Right atrium auricular region (tissue), 2 donors: ENCODE measurements at regions not wholly inside any gene's neighbourhood (a gene's known extent, or its start where the extent isn't known, plus 50 kb on each side); places are given as distances from the start of the nearest gene placed in this dataset.

Experiments
- DNase-seq: peaks from one replicate; pipeline ENCODE4 v3.0.0-alpha.2; 2019; ENCODE audit warnings: low spot score
- H3K27ac ChIP-seq, 2 donors: fragments of 200-600 bp; sonication (generic); 1 replicate in 1 of 2; 2 replicates in 1 of 2; pipeline ENCODE4 v1.5.1; 2016 to 2019
- H3K27me3 ChIP-seq, 2 donors: fragments of 200-600 bp; sonication (generic); one replicate each; pipeline versions ENCODE4 v1.5.1 to v1.6.0; 2017 to 2019
- H3K36me3 ChIP-seq: fragments of 200-600 bp; sonication (generic); one replicate; pipeline ENCODE4 v1.5.1; 2016
- H3K4me1 ChIP-seq, 2 donors: fragments of 200-600 bp; sonication (generic); one replicate each; pipeline versions ENCODE4 v1.5.1 to v1.6.0; 2017 to 2019
- H3K4me3 ChIP-seq, 2 donors: fragments of 200-600 bp; sonication (generic); 1 replicate in 1 of 2; 2 replicates in 1 of 2; pipeline ENCODE4 v1.5.1; 2017 to 2019; ENCODE audit warnings: mild to moderate bottlenecking in 1 of 2, moderate library complexity in 1 of 2
- H3K9me3 ChIP-seq, 2 donors: fragments of 200-600 bp; sonication (generic); one replicate each; pipeline ENCODE4 v1.5.1; 2019
- CTCF ChIP-seq, 2 donors: fragments of 200-600 bp; sonication (generic); IDR thresholded peaks; one replicate each; pipeline ENCODE4 v1.5.1; 2019; ENCODE audit warnings: antibody characterized with exemption in 2 of 2

GRCh38 chr17:51430591-51430990, 170.2 kb downstream of the UTP18 start:
- no peak for TF ChIP-seq CTCF (IDR thresholded peaks at IDR 0.05)
- no peaks in the 10 kb centered on the region for H3K9me3 ChIP-seq
- H3K27ac ChIP-seq = no peak overlapping the region
- H3K27me3 ChIP-seq = no peaks in the 10 kb centered on the region
- no peaks in the 10 kb centered on the region for H3K4me1 ChIP-seq
- no peak overlapping the region for H3K4me3 ChIP-seq
- no peak for DNase-seq
- H3K36me3 ChIP-seq = no peaks in the 10 kb centered on the region

DNA sequence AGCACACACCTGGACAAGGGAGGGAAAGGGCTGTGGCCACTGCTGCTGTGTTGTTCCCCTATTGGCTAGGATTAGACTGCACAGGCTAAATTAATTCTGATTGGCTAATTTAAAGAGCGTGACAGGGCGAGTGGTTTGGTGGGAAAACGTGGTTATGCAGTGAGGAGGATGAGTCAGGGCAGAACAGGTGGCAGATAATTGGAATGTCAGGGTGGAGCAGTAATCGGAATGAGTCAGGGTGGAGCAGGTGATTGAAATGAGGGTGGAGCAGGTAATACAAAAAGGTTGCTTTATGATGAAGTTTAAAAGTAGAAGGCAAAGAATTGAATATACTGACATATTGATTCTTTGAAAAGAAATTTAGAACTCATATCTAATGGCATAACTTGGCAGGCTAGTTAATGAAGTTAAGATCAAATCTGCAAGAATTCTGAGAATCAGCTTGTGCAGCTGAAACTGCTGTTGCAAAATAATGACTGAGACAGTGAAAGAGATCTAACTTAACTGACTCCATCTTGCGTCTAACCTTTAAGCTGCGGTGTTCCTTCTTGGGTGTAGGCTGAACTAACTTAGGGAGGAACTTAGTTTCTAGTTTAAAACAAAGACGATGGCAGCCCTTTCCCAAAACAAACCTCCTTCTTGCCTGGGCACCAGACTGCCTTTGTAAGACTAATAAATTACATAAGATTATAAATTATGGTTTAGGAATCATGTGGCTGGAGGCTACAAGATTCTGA, 174.3 kb downstream of the UTP18 start:
- TF ChIP-seq CTCF (IDR thresholded peaks at IDR 0.05) = no peak
- no peak for DNase-seq
- no peak overlapping the region for H3K4me3 ChIP-seq
- no peaks in the 10 kb centered on the region for H3K36me3 ChIP-seq
- no peak overlapping the region for H3K27ac ChIP-seq
- no peaks in the 10 kb centered on the region for H3K4me1 ChIP-seq
- no peaks in the 10 kb centered on the region for H3K9me3 ChIP-seq
- H3K27me3 ChIP-seq = no peaks in the 10 kb centered on the region

DNA sequence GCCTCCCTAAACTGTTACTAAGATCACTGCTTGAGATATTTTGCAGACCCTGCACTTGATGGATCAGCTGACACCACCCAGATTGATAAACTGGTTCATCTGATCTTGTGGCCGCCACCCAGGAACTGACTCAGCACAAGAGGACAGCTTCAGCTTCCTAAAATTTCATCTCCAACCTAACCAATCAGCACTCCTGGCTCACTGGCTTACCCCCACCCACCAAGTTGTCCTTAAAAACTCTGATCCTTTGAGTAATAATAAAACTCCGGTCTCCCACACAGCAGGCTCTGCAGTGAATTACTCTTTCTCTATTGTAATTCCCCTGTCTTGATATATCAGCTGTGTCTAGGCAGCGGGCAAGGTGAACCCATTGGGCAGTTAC, 174.8 kb downstream of the UTP18 start:
- H3K9me3 ChIP-seq = no peaks in the 10 kb centered on the region
- no peak overlapping the region for H3K4me3 ChIP-seq
- H3K4me1 ChIP-seq = no peaks in the 10 kb centered on the region
- no peak for DNase-seq
- H3K36me3 ChIP-seq = no peaks in the 10 kb centered on the region
- TF ChIP-seq CTCF (IDR thresholded peaks at IDR 0.05) = no peak
- H3K27ac ChIP-seq = no peak overlapping the region
- no peaks in the 10 kb centered on the region for H3K27me3 ChIP-seq

DNA sequence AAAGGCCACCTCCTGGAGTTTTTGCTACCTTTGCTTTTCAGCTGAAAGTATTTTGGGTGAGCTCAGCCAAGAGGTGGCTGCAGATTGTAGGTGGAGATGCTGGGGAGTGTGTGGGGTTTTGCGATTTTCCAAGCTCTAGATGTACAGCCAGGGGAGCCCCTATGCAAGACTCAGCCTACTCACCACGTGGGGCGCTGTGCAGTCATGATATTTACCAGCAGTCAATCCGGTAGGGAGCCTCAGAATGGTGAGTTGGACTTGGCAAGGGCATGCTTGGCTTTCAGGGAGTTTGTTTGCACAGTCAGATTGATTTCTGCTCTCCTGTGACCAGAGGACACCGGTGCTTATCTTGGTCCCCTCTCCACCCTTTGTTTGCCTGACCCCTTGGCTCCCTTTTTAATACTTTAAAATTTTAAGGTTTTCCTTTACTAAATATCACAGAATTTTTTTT, 175.3 kb downstream of the UTP18 start:
- no peaks in the 10 kb centered on the region for H3K9me3 ChIP-seq
- TF ChIP-seq CTCF (IDR thresholded peaks at IDR 0.05) = peak in 1 of 2 donors; percentile 41
- no peak for DNase-seq

GRCh38 chr17:51439395-51440229, 179.3 kb downstream of the UTP18 start:
- Histone ChIP-seq H3K27ac (no peak overlapping the region), H3K4me1 (no peaks in the 10 kb centered on the region), H3K4me3 (no peak overlapping the region), H3K27me3 (no peaks in the 10 kb centered on the region), H3K9me3 (no peaks in the 10 kb centered on the region), H3K36me3 (no peaks in the 10 kb centered on the region)
- DNase-seq = no peak
- no peak for TF ChIP-seq CTCF (IDR thresholded peaks at IDR 0.05)

More for the DNA sequence above, 175.3 kb downstream of the UTP18 start:
- H3K27me3 ChIP-seq = no peaks in the 10 kb centered on the region
- no peak overlapping the region for H3K27ac ChIP-seq
- H3K4me3 ChIP-seq = no peak overlapping the region
- H3K4me1 ChIP-seq = no peaks in the 10 kb centered on the region
- H3K36me3 ChIP-seq = no peaks in the 10 kb centered on the region
